Neural cell (in vitro differentiated cells): ENCODE measurements at regions not wholly inside any gene's neighbourhood (a gene's known extent, or its start where the extent isn't known, plus 50 kb on each side); places are given as distances from the start of the nearest gene placed in this dataset.

Source experiments
- H2AFZ ChIP-seq: fragments of 200-600, 300-800 bp; sonication (generic), shearing (Covaris generic); 2 replicates; pipeline ENCODE4 v1.6.0; 2014; ENCODE audit warnings: low read depth, mild to moderate bottlenecking, antibody characterized with exemption, low read length, moderate library complexity
- H3F3A ChIP-seq: fragments of 200-600 bp; shearing (Covaris generic); 2 replicates; pipeline ENCODE4 v1.6.1; 2016; ENCODE audit warnings: mild to moderate bottlenecking, moderate library complexity, mixed read lengths, antibody characterized with exemption, low read length; ENCODE audit not compliant: insufficient read depth, poor library complexity, severe bottlenecking
- H3K27ac ChIP-seq: fragments of 200-600, 300-800 bp; sonication (generic), shearing (Covaris generic); 2 replicates; pipeline ENCODE4 v1.5.1; 2014; ENCODE audit warnings: mild to moderate bottlenecking, low read length, moderate library complexity
- H3K27me3 ChIP-seq: fragments of 300-800, 200-600 bp; sonication (generic), shearing (Covaris generic); 2 replicates; pipeline ENCODE4 v1.6.0; 2014; ENCODE audit warnings: mild to moderate bottlenecking, low read depth, low read length, moderate library complexity; ENCODE audit not compliant: insufficient read depth
- H3K36me3 ChIP-seq: fragments of 300-800, 200-600 bp; sonication (generic), shearing (Covaris generic); 2 replicates; pipeline ENCODE4 v1.5.1; 2014; ENCODE audit warnings: mild to moderate bottlenecking, antibody characterized with exemption, low read length, moderate library complexity; ENCODE audit not compliant: insufficient read depth
- H3K4me2 ChIP-seq: fragments of 300-800, 200-600 bp; sonication (generic), shearing (Covaris generic); 2 replicates; pipeline ENCODE4 v1.6.0; 2014; ENCODE audit warnings: mild to moderate bottlenecking, low read length
- H3K4me3 ChIP-seq: fragments of 300-800, 200-600 bp; sonication (generic), shearing (Covaris generic); 2 replicates; pipeline ENCODE4 v1.5.1; 2014; ENCODE audit warnings: mild to moderate bottlenecking, low read length, moderate library complexity
- H3K79me2 ChIP-seq: fragments of 200-600 bp; shearing (Covaris generic); replicated peaks from 2 replicates; pipeline ENCODE4 v1.6.0; 2014; ENCODE audit warnings: mild to moderate bottlenecking, low read length, moderate library complexity; ENCODE audit not compliant: insufficient read depth
- H3K9ac ChIP-seq: fragments of 300-800, 200-600 bp; sonication (generic), shearing (Covaris generic); 2 replicates; pipeline ENCODE4 v1.6.1; 2016; ENCODE audit warnings: mild to moderate bottlenecking, low read length, mixed read lengths
- H3K9me2 ChIP-seq: fragments of 200-600 bp; shearing (Covaris generic); 2 replicates; pipeline ENCODE4 v1.6.1; 2016; ENCODE audit warnings: mild to moderate bottlenecking, low read length, mixed read lengths; ENCODE audit not compliant: insufficient read depth
- H3K9me3 ChIP-seq: fragments of 200-600, 300-800 bp; sonication (generic), shearing (Covaris generic); 2 replicates; pipeline ENCODE4 v1.6.1; 2016; ENCODE audit warnings: mild to moderate bottlenecking, mixed run types, low read length, moderate library complexity, mixed read lengths
- H4K20me1 ChIP-seq: fragments of 200-600 bp; shearing (Covaris generic); 2 replicates; pipeline ENCODE4 v1.6.1; 2016; ENCODE audit warnings: mild to moderate bottlenecking, mixed run types; ENCODE audit not compliant: insufficient read depth
- EP300 ChIP-seq: fragments of 450-650 bp; conservative IDR thresholded peaks from 2 replicates; pipeline ENCODE4 v1.6.1; 2014; ENCODE audit warnings: antibody characterized with exemption, mild to moderate bottlenecking, moderate library complexity; ENCODE audit not compliant: poor library complexity, severe bottlenecking
- EZH2 ChIP-seq: fragments of 200-600, 300-800 bp; shearing (Covaris generic), sonication (generic); IDR thresholded peaks from 2 replicates; pipeline ENCODE4 v1.6.1; 2014; ENCODE audit warnings: antibody characterized with exemption, low read length, borderline replicate concordance, mild to moderate bottlenecking; ENCODE audit not compliant: insufficient read depth, poor library complexity, severe bottlenecking
- MXI1 ChIP-seq: fragments of 450-650 bp; conservative IDR thresholded peaks from 2 replicates; pipeline ENCODE4 v1.6.1; 2014; ENCODE audit warnings: antibody characterized with exemption, mild to moderate bottlenecking; ENCODE audit not compliant: poor library complexity, severe bottlenecking
- POLR2AphosphoS5 ChIP-seq: IDR thresholded peaks from 2 replicates; pipeline ENCODE4 v1.6.1; 2012
- RAD21 ChIP-seq: fragments of 450-650 bp; conservative IDR thresholded peaks from 2 replicates; pipeline ENCODE4 v1.6.1; 2014; ENCODE audit warnings: antibody characterized with exemption, mild to moderate bottlenecking, moderate library complexity
- SMC3 ChIP-seq: fragments of 450-650 bp; conservative IDR thresholded peaks from 2 replicates; pipeline ENCODE4 v1.6.1; 2014; ENCODE audit warnings: antibody characterized with exemption, mild to moderate bottlenecking, moderate library complexity; ENCODE audit not compliant: poor library complexity
- TAF1 ChIP-seq: IDR thresholded peaks from 2 replicates; pipeline ENCODE4 v1.6.1; 2012; ENCODE audit warnings: low read depth
- TF ChIP-seq, protein P1 (sequence below): IDR thresholded peaks from 2 replicates; pipeline ENCODE4 v1.6.1; 2012; ENCODE audit warnings: borderline replicate concordance
- TF ChIP-seq, protein P2 (sequence below): fragments of 450-650 bp; IDR thresholded peaks from 2 replicates; pipeline ENCODE4 v1.5.1; 2014; ENCODE audit warnings: antibody characterized with exemption, mild to moderate bottlenecking, moderate library complexity; ENCODE audit not compliant: poor library complexity, severe bottlenecking

DNA sequence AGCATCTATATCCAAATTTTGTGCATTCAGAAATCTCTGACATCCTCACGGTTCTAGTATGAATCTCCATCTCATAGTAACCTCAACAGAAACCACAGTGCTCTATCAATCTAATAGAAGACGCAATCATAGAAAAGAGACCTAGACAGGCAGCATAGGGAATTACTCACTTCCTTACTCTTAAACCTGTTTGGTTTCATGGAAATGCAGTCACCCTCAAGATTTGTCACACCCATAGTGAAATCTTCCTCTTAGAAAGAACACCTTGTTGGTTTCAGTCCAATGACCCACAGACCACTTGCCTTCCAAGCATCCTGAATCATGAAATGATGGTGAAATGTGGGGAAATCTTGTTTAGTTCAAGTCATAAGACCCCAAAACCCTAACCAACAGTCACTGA, 166.1 kb upstream of the PRDM1 start:
- H3F3A ChIP-seq = no peaks in the 10 kb centered on the region
- no peak overlapping the region for H3K4me3 ChIP-seq
- H3K4me2 ChIP-seq = no peak overlapping the region
- no peaks in the 10 kb centered on the region for H3K27me3 ChIP-seq
- no peaks in the 10 kb centered on the region for H3K9me3 ChIP-seq
- H2AFZ ChIP-seq = no peak overlapping the region
- TF ChIP-seq TAF1 (no peak), RAD21 (no peak), SMC3 (no peak), EZH2 (no peak), POLR2AphosphoS5 (no peak), EP300 (no peak), MXI1 (no peak)
- TF ChIP-seq, protein P1, sequence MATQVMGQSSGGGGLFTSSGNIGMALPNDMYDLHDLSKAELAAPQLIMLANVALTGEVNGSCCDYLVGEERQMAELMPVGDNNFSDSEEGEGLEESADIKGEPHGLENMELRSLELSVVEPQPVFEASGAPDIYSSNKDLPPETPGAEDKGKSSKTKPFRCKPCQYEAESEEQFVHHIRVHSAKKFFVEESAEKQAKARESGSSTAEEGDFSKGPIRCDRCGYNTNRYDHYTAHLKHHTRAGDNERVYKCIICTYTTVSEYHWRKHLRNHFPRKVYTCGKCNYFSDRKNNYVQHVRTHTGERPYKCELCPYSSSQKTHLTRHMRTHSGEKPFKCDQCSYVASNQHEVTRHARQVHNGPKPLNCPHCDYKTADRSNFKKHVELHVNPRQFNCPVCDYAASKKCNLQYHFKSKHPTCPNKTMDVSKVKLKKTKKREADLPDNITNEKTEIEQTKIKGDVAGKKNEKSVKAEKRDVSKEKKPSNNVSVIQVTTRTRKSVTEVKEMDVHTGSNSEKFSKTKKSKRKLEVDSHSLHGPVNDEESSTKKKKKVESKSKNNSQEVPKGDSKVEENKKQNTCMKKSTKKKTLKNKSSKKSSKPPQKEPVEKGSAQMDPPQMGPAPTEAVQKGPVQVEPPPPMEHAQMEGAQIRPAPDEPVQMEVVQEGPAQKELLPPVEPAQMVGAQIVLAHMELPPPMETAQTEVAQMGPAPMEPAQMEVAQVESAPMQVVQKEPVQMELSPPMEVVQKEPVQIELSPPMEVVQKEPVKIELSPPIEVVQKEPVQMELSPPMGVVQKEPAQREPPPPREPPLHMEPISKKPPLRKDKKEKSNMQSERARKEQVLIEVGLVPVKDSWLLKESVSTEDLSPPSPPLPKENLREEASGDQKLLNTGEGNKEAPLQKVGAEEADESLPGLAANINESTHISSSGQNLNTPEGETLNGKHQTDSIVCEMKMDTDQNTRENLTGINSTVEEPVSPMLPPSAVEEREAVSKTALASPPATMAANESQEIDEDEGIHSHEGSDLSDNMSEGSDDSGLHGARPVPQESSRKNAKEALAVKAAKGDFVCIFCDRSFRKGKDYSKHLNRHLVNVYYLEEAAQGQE = no peak
- TF ChIP-seq, protein P2, sequence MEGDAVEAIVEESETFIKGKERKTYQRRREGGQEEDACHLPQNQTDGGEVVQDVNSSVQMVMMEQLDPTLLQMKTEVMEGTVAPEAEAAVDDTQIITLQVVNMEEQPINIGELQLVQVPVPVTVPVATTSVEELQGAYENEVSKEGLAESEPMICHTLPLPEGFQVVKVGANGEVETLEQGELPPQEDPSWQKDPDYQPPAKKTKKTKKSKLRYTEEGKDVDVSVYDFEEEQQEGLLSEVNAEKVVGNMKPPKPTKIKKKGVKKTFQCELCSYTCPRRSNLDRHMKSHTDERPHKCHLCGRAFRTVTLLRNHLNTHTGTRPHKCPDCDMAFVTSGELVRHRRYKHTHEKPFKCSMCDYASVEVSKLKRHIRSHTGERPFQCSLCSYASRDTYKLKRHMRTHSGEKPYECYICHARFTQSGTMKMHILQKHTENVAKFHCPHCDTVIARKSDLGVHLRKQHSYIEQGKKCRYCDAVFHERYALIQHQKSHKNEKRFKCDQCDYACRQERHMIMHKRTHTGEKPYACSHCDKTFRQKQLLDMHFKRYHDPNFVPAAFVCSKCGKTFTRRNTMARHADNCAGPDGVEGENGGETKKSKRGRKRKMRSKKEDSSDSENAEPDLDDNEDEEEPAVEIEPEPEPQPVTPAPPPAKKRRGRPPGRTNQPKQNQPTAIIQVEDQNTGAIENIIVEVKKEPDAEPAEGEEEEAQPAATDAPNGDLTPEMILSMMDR = no peak
- no peaks in the 10 kb centered on the region for H3K36me3 ChIP-seq
- H3K9me2 ChIP-seq = no peaks in the 10 kb centered on the region
- no peaks in the 10 kb centered on the region for H3K79me2 ChIP-seq
- no peak overlapping the region for H3K27ac ChIP-seq
- H4K20me1 ChIP-seq = no peaks in the 10 kb centered on the region
- no peak overlapping the region for H3K9ac ChIP-seq

DNA sequence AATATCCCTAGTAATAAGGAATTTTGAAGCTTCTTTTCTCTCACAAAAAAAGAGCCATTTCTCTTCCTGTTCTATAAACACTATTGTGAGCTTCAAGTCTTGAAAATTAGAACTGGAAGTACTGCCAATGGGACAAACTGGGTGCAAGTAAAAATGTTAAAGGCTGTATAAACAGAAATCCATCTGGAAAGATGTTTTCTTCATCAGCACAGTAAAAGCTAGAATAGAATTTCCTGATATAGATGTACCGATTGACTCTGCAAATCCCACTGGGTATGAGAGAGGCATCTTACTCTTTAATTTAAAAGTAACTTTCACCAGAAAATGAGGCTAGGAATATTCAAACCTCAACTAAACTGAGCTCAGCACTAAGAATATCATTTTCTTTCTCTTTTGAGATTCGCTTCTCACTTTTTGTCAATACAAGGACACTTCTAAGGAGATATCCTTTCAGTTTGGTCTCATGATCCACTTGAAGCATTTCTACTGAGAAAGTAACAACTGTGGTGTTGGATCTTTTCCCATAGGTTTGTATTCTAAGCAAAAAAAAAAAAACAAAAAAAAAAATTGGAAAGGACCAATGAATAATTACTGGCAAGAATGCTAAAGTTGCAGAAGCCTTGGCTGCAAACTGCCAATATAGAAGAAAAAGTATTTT, 169.0 kb upstream of the PRDM1 start:
- Histone ChIP-seq H3K27me3 (no peaks in the 10 kb centered on the region), H4K20me1 (no peaks in the 10 kb centered on the region), H3K27ac (no peak overlapping the region), H3K9me2 (no peaks in the 10 kb centered on the region), H3K4me3 (no peak overlapping the region), H3K9ac (no peak overlapping the region), H3K79me2 (no peaks in the 10 kb centered on the region), H3K36me3 (no peaks in the 10 kb centered on the region), H3K4me2 (no peak overlapping the region), H3K9me3 (no peaks in the 10 kb centered on the region), H3F3A (no peaks in the 10 kb centered on the region), H2AFZ (no peak overlapping the region)
- TF ChIP-seq RAD21 = no peak
- no peak for TF ChIP-seq TAF1
- TF ChIP-seq, protein P1 = no peak
- TF ChIP-seq EP300 = no peak
- TF ChIP-seq POLR2AphosphoS5 = no peak
- TF ChIP-seq EZH2 = no peak
- no peak for TF ChIP-seq MXI1
- TF ChIP-seq, protein P2 = no peak
- TF ChIP-seq SMC3 = no peak
